ENCODE measurements at regions not wholly inside any gene's neighbourhood (a gene's known extent, or its start where the extent isn't known, plus 50 kb on each side); places are given as distances from the start of the nearest gene placed in this dataset.

DNA sequence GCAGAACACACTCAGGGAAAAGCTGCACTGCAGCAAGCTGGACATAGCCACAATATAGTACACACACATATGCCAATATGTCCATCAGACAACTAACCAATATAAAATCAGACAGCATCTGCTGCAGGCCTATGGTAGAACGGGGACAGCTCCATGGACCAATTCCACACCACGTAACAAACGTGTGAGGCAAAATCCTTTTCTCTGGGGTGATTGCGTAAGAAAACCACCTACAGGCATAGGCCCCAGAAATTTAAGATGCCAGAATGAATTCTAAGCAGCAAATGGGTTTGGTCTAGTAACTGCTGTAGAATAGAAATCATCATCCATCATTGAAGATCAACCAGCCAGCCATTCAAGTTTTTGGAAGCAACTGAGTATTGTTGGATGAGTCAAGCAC lies 368.9 kb upstream of the TMPO start:
- peaks cover 15% of the 10 kb centered on the region for H3K27me3 Mint-ChIP-seq (ENCODE audit: low read depth)
- H3K36me3 Mint-ChIP-seq (ENCODE audit: low read depth): no peaks in the 10 kb centered on the region
- TF ChIP-seq, protein P1, sequence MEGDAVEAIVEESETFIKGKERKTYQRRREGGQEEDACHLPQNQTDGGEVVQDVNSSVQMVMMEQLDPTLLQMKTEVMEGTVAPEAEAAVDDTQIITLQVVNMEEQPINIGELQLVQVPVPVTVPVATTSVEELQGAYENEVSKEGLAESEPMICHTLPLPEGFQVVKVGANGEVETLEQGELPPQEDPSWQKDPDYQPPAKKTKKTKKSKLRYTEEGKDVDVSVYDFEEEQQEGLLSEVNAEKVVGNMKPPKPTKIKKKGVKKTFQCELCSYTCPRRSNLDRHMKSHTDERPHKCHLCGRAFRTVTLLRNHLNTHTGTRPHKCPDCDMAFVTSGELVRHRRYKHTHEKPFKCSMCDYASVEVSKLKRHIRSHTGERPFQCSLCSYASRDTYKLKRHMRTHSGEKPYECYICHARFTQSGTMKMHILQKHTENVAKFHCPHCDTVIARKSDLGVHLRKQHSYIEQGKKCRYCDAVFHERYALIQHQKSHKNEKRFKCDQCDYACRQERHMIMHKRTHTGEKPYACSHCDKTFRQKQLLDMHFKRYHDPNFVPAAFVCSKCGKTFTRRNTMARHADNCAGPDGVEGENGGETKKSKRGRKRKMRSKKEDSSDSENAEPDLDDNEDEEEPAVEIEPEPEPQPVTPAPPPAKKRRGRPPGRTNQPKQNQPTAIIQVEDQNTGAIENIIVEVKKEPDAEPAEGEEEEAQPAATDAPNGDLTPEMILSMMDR (IDR thresholded peaks at IDR 0.05): no peak
- no peak overlapping the region for H3K27ac Mint-ChIP-seq (ENCODE audit: unreplicated experiment)
- H3K9me3 Mint-ChIP-seq (ENCODE audit: low read depth): no peaks in the 10 kb centered on the region
- H3K4me1 Mint-ChIP-seq (ENCODE audit: low read depth): no peaks in the 10 kb centered on the region
- no peak for DNase-seq (ENCODE audit: low spot score)
- no peak overlapping the region for H3K4me3 Mint-ChIP-seq (ENCODE audit: unreplicated experiment)

DNA sequence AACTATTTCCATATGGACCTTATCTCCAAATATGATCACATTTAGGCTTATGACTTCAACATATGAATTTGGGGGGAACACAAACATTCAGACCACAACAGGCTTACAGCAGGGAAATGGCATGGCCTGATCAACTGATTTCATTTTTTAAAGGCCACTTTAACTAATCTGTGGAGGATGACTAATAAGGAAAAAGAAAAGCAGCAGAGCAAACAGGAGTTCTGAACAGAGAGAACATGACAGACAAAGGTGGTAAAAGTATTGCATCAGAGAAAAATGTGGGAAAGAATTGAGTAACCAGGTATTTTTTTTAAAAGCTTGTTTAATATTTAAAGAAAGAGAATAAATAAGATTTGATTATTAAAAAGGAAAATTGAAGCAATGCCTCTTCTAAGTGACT lies 366.1 kb upstream of the TMPO start:
- H3K9me3 Mint-ChIP-seq (ENCODE audit: low read depth): no peaks in the 10 kb centered on the region
- H3K27me3 Mint-ChIP-seq (ENCODE audit: low read depth): peaks cover 7% of the 10 kb centered on the region
- H3K4me1 Mint-ChIP-seq (ENCODE audit: low read depth): no peaks in the 10 kb centered on the region
- no peaks in the 10 kb centered on the region for H3K36me3 Mint-ChIP-seq (ENCODE audit: low read depth)
- no peak for DNase-seq (ENCODE audit: low spot score)
- TF ChIP-seq, protein P1 (IDR thresholded peaks at IDR 0.05): no peak
- no peak overlapping the region for H3K4me3 Mint-ChIP-seq (ENCODE audit: unreplicated experiment)
- H3K27ac Mint-ChIP-seq (ENCODE audit: unreplicated experiment): no peak overlapping the region

DNA sequence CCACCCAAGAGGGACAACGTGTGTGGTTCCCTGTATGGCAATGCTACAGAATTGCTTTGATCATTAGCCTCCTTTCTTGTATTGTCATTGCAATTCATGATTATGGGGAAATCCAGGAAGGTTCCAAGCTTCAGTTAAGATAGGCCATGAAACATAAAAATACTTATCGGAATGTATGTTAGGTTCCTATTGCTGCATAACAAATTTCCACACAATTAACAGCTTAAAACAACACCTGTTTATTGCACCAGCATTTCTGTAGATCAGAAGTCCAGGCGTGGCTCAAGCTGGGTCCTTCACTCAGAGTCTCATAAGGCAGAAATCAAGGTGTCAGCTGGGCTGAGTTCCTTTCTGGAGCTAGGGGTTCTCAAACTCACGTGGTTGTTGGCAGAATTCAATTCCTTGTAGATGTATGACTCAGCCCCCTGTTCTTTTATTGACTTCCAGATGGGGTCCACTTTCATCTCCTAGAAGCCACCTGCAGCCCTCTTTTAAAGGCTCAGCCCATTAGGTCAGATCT lies 365.6 kb upstream of the TMPO start:
- Mint-ChIP-seq H3K4me1 (ENCODE audit: low read depth) (no peaks in the 10 kb centered on the region), H3K27ac (ENCODE audit: unreplicated experiment) (no peak overlapping the region), H3K4me3 (ENCODE audit: unreplicated experiment) (no peak overlapping the region), H3K27me3 (ENCODE audit: low read depth) (peaks cover 6% of the 10 kb centered on the region), H3K9me3 (ENCODE audit: low read depth) (no peaks in the 10 kb centered on the region), H3K36me3 (ENCODE audit: low read depth) (no peaks in the 10 kb centered on the region)
- DNase-seq (ENCODE audit: low spot score): no peak
- TF ChIP-seq, protein P1 (IDR thresholded peaks at IDR 0.05): no peak

DNA sequence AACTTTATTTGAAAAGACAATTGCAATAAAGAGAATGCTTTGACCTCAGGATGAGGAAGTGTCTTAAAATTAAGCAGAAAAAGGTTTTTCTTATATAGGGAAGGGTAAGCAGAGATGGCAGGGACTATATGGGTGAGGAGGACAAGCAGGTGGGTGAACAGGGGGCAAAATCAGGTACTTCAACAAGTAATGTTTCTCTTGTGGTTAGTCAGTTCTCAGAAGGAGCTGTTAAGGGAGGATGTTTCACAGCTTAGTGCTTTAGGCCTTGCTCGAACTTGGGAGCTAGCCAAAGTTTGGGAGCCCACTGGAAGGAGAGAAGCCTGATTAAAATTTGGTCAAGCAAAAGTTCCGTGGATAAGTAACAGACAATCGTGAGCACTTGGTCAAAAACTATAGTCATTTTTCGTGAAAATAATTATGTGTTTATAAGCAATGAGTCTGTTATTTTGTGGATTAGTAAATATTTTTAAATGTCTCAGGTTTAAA lies 364.2 kb upstream of the TMPO start:
- no peak for DNase-seq (ENCODE audit: low spot score)
- Mint-ChIP-seq H3K27ac (ENCODE audit: unreplicated experiment) (no peak overlapping the region), H3K36me3 (ENCODE audit: low read depth) (no peaks in the 10 kb centered on the region), H3K9me3 (ENCODE audit: low read depth) (no peaks in the 10 kb centered on the region), H3K27me3 (ENCODE audit: low read depth) (peaks cover 8% of the 10 kb centered on the region), H3K4me1 (ENCODE audit: low read depth) (no peaks in the 10 kb centered on the region), H3K4me3 (ENCODE audit: unreplicated experiment) (no peak overlapping the region)
- TF ChIP-seq, protein P1 (IDR thresholded peaks at IDR 0.05): no peak

DNA sequence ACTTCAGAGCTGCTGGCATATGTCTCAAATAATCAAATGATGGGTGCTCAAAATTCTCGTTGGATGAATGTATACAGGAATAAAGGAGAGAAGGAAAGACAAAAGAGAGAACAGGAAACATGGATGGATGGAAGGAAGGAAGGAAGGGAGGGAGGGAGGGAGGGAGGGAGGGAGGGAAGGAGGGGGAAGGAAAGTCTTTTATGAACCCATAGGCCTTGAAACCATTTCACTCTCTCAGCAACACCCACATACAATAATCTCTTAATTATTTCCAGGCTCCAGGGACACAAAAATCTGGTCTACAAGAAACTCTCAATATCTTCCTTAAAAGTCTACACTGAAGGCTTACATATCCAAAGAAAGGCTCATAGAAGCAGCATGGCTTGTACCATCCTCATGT lies 363.4 kb upstream of the TMPO start:
- Mint-ChIP-seq H3K9me3 (ENCODE audit: low read depth) (no peaks in the 10 kb centered on the region), H3K36me3 (ENCODE audit: low read depth) (no peaks in the 10 kb centered on the region), H3K27ac (ENCODE audit: unreplicated experiment) (no peak overlapping the region), H3K4me3 (ENCODE audit: unreplicated experiment) (no peak overlapping the region), H3K27me3 (ENCODE audit: low read depth) (peaks cover 12% of the 10 kb centered on the region), H3K4me1 (ENCODE audit: low read depth) (no peaks in the 10 kb centered on the region)
- TF ChIP-seq, protein P1 (IDR thresholded peaks at IDR 0.05): no peak
- DNase-seq (ENCODE audit: low spot score): no peak
